GM21423 (cell line): ENCODE measurements at regions not wholly inside any gene's neighbourhood (a gene's known extent, or its start where the extent isn't known, plus 50 kb on each side); places are given as distances from the start of the nearest gene placed in this dataset.

Source experiments
- ATAC-seq: cut with Tn5 transposase; IDR thresholded peaks from one replicate; pipeline ENCODE4 v1.9.1; 2021; ENCODE audit warnings: mild to moderate bottlenecking, moderate library complexity; ENCODE audit not compliant: unreplicated experiment

DNA sequence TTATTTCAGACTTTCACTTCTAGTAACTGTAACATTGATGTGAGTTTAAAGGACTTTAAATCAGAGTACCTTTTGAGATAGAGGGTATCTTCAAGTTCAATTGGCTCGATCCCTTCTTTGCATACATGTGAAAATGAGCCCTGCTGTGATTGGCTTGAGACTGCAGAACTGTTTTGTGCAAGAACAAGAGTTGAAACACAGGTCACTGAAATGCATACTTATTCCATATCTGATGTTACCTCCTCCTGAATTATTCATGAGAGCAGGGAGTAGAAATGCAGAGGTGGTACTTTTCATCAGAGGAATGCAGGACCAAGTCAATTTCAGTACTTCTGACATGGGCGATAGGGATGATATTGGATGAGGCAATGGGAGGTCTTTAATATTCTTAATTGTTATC, 459.5 kb downstream of the TLR4 start:
- ATAC-seq = no peak

GRCh38 chr9:118165451-118165850, 461.2 kb downstream of the TLR4 start:
- no peak for ATAC-seq

GRCh38 chr9:118170032-118170955, 466.1 kb downstream of the TLR4 start:
- no peak for ATAC-seq

DNA sequence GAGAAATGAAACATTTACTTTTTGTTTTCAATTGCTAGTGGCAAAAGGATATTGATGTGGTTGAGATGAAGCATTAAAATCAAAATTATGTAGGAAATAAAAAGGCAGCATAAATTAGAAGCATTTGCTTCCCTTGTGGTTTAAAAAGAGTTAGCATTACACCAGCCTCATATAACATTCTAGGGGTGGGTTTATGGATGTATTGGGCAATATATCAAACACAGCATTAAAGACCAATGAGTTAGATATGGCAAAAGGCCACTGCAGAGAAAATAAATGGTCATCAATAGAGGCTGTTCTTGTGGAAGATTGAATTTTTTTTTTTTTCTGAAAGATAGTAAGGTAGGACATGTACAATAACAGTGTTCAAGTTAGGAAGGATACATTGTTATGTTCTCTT, 473.0 kb downstream of the TLR4 start:
- no peak for ATAC-seq

DNA sequence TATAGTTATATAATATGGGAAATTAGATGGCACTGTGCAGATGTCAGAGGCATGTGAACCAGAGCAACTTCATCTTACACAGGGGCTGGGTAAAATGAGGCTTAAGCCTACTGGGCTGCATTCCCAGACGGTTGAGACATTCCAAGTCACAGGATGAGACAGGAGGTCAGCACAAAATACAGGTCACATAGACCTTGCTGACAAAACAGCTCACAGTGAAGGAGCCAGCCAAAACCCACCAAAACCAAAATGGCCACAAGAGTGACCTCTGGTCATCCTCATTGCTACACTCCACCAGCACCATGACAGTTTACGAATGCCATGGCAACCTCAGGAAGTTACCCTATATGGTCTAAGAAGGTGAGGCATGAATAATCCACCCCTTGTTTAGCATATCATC, 479.4 kb downstream of the TLR4 start:
- no peak for ATAC-seq

DNA sequence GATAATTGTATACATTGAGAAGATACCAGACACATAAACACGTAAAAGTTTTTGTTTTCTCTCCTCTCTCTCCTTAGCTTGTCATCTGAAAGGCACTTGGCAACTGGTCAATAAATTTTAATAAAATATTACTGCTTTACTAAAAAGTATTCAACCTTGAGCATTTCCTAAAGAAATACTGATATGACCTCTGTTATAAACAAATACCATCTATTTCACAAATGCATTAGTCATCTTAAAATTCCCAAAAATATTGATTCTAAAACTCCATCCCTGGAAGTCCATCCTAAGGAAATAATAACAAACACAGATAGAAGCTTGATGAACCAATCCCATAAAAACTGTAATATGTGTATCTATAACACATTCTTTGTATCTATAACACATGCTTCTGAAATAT, 483.2 kb downstream of the TLR4 start:
- ATAC-seq = no peak

- no peak for ATAC-seq
These were observed 485.4 kb downstream of the TLR4 start for GRCh38 chr9:118189615-118190014.

GRCh38 chr9:118192807-118193206, 488.6 kb downstream of the TLR4 start:
- ATAC-seq = no peak

DNA sequence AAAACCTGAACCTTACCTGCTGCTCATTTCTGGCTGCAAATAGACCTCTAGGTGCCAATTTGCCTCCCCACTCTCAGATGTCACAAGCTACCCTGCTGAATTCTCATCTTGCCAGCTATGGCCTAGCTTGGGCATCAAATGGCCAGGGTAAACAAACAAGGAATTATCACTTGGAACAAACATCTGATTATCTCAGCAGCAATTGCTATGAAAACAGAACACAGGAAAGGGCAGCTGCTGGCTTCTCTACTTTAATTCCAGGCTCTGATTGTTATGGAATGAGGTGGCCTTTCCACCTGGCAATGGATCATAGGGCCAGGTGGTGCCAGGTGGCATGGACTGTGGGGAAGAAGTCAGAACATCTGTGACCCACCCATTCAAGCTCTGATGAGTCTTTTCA, 505.1 kb downstream of the TLR4 start:
- no peak for ATAC-seq

GRCh38 chr9:118215549-118215948, 511.3 kb downstream of the TLR4 start:
- ATAC-seq = no peak

GRCh38 chr9:118222375-118222774, 518.2 kb downstream of the TLR4 start:
- ATAC-seq = no peak

DNA sequence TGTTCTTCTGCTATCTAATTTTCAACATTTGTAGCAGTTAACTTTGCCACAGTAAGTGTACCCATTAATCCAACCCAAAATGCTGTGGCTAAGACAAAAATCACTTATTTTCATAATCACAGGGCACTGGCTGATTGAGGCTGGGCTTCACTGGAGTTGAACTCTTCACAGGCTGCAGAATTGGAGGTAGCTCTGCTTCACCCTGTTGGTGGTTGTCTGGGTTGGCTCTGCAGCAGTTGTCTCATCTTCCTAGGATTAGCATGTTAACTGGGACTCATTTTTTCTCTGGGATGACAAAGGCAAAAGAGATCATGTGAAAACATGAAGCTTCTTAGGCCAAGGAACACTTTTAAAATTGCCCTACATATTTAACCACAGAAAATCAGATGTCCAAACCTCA, 518.9 kb downstream of the TLR4 start:
- ATAC-seq = no peak

DNA sequence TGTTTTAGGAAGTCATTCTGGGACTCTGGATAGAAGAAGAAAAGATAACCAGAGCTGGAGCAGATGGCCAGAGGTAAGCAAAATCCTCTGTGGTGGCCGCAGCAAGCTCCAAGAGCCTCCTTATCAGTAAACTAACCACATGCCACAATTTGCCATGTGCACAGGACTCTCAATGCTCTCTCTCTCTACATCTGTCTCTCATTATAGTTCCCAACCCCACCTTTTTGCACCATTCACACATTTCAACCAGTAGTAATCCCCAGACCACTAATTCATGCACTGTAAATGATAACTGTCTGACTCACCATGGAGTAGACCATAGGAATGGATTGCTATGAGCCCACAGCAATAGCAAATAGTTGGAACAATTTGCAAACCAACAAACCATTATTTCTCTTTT, 526.1 kb downstream of the TLR4 start:
- ATAC-seq = no peak

DNA sequence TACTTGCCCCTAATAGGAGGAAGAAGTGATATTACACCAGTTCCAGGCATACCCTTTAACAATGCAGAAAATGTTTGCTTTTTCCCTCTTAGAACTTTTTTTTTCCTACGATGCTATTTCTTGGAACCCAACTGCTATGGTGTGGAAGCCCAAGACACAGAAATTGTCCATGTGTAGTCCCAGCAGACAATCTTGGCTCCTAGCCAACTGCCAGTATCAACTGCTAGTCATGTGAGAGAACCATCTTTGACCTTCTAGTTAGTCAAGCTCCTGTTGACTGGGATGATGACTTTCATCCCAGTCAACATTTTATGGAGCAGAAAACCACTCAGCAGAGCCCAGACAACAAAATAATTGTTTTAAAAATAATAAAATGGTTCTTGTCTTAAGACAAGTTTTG, 532.4 kb downstream of the TLR4 start:
- ATAC-seq = no peak

GRCh38 chr9:118238139-118238538, 533.9 kb downstream of the TLR4 start:
- no peak for ATAC-seq

DNA sequence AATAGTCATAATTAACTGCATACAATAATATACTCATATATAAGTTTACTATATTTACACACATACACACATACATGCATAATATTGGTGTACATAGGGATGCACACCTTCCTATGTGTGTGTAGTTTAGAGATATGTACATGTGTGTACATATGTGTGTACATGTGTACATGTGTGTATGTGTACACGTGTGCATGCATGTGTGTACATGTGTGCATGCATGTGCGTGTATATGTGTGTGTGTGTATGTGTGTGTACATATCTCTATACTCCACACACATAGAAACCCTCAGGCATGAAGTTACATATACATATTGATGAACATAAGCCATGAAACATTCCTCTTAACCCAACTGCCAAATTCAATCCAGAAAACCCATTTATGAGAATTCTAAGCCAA, 547.8 kb downstream of the TLR4 start:
- no peak for ATAC-seq

DNA sequence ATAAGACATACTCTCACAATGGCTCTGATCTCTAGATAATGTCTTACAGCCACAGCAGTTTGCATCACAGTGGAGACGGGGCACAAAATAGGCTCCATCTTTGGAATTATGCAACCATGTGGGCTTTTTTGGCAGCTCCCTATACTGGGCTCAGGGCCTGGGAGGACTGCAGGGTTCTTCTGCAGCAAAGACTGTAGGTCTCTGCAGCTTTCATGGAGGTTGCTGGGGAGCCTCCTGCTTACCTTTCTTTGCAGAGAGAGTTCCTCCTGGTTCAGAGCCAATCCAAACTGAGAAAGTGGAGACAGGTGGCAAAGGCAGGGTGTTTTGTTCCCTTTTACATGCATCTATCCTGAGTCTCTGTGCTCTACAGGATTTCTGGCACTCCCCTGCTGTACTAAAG, 558.0 kb downstream of the TLR4 start:
- ATAC-seq = no peak

- ATAC-seq = no peak
These were observed 559.7 kb downstream of the TLR4 start for GRCh38 chr9:118263949-118264348.

GRCh38 chr9:118268046-118268445, 563.8 kb downstream of the TLR4 start:
- no peak for ATAC-seq

GRCh38 chr9:118269623-118270022, 565.4 kb downstream of the TLR4 start:
- no peak for ATAC-seq

DNA sequence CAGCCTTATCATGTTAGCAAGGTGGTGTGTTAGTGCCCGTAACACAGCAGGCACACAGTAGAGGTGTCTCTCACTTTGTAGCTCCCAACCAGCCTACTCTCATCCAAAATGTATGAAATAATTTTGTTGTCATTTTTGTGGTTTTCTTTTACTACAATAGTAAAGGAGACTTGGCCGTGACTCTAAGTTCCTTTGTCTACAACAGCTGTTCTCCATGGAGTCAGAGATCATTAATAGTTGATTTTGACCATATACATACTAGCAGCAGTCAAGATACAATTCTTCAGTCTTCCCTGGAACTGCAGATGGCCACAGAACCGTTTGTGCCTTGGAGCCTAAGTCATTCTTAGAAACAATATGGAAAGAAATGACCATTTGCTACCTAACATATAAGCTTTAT, 567.1 kb downstream of the TLR4 start:
- ATAC-seq = no peak

DNA sequence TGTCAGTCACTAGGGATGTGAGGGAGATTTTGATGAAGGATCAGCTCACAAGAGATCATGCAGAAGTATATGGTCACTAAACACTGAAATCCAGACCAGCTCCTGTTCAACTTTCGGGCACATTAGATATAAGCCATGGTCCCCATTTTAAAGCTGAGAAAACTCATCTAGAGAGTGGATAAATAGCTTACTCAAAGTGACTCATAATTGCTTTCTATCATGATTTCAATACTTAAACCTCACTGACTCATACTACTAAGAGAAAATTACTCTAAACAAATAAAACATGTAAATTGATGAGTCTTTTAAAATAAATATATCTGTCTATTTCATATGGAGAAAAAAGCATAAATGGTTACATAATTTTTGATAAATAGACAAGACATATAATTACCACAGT, 567.7 kb downstream of the TLR4 start:
- ATAC-seq = no peak

DNA sequence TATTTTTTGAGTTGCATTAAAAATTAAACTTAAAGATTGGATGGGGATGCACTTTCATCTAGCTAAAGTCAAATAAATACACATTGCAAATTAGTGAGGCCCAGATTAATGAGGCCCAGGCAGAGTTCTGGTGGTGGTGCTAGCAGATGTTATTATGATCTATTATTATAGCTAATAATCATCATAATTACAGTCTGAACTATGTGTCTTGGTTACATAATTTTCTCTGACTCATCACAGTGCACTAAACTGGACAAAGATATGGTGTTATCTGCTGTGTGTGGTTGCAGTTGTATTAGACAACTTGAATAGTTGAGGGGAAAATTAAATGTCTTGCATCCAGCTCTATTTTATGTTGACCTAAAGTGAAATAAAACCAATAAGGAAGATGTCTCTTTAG, 568.8 kb downstream of the TLR4 start:
- ATAC-seq = no peak
